SU-DHL-6 (cell line): ENCODE measurements at regions not wholly inside any gene's neighbourhood (a gene's known extent, or its start where the extent isn't known, plus 50 kb on each side); places are given as distances from the start of the nearest gene placed in this dataset.

Experiments
- H2AFZ ChIP-seq: fragments of 200-600 bp; sonication (generic); 2 replicates; pipeline ENCODE4 v1.6.1; 2014; ENCODE audit warnings: low read depth, mild to moderate bottlenecking, moderate library complexity, mixed read lengths, antibody characterized with exemption, low read length; ENCODE audit not compliant: severe bottlenecking
- H3F3A ChIP-seq: fragments of 200-600 bp; shearing (Covaris generic); 2 replicates; pipeline ENCODE4 v1.6.0; 2016; ENCODE audit warnings: antibody characterized with exemption, mild to moderate bottlenecking; ENCODE audit not compliant: insufficient read depth
- H3K27ac ChIP-seq: fragments of 200-600 bp; sonication (generic); 2 replicates; pipeline ENCODE4 v1.5.1; 2016; ENCODE audit warnings: low read depth, mild to moderate bottlenecking, low read length, moderate library complexity, mixed read lengths
- H3K27me3 ChIP-seq: fragments of 200-600 bp; sonication (generic), shearing (Covaris generic); 2 replicates; pipeline ENCODE4 v1.6.0; 2014; ENCODE audit warnings: mild to moderate bottlenecking, low read length
- H3K36me3 ChIP-seq: fragments of 200-600 bp; sonication (generic); 2 replicates; pipeline ENCODE4 v1.6.1; 2014; ENCODE audit warnings: mild to moderate bottlenecking, low read length, mixed read lengths
- H3K4me2 ChIP-seq: fragments of 300-600, 200-600 bp; shearing (Covaris generic), sonication (generic); 2 replicates; pipeline ENCODE4 v1.6.0; 2014; ENCODE audit warnings: low read length, low read depth, mild to moderate bottlenecking; ENCODE audit not compliant: poor library complexity, severe bottlenecking
- H3K4me3 ChIP-seq: fragments of 200-600 bp; sonication (generic); 2 replicates; pipeline ENCODE4 v1.5.1; 2014; ENCODE audit warnings: antibody characterized with exemption, low read length, mild to moderate bottlenecking, mixed read lengths; ENCODE audit not compliant: insufficient read depth, poor library complexity, severe bottlenecking
- H3K79me2 ChIP-seq: fragments of 200-600 bp; sonication (generic); 2 replicates; pipeline ENCODE4 v1.6.1; 2014; ENCODE audit warnings: mild to moderate bottlenecking, low read length, moderate library complexity; ENCODE audit not compliant: insufficient read depth
- H3K9ac ChIP-seq: fragments of 200-600 bp; sonication (generic); 2 replicates; pipeline ENCODE4 v1.7.0; 2014; ENCODE audit warnings: mild to moderate bottlenecking, low read length
- H3K9me2 ChIP-seq: fragments of 200-600 bp; sonication (generic); replicated peaks from 2 replicates; pipeline ENCODE4 v1.6.1; 2014; ENCODE audit warnings: low read length; ENCODE audit not compliant: insufficient read depth
- H3K9me3 ChIP-seq: fragments of 200-600 bp; sonication (generic); 2 replicates; pipeline ENCODE4 v1.6.1; 2014; ENCODE audit warnings: low read length, mixed read lengths; ENCODE audit not compliant: insufficient read depth
- H4K20me1 ChIP-seq: fragments of 200-600 bp; sonication (generic); 2 replicates; pipeline ENCODE4 v1.6.1; 2014; ENCODE audit warnings: low read depth, mild to moderate bottlenecking, antibody characterized with exemption, low read length, moderate library complexity, mixed read lengths
- CTCF ChIP-seq: fragments of 200-600 bp; sonication (generic); IDR thresholded peaks from one replicate; pipeline ENCODE4 v1.5.1; 2017; ENCODE audit warnings: antibody characterized with exemption, mild to moderate bottlenecking, low read length, moderate library complexity; ENCODE audit not compliant: insufficient read depth, poor library complexity, severe bottlenecking
- EZH2phosphoT487 ChIP-seq: fragments of 200-600 bp; sonication (generic), shearing (Covaris generic); conservative IDR thresholded peaks from 2 replicates; pipeline ENCODE4 v1.6.1; 2018; ENCODE audit warnings: mild to moderate bottlenecking, antibody characterized with exemption, low read length, moderate library complexity, mixed read lengths

- Histone ChIP-seq H3K79me2 (no peaks in the 10 kb centered on the region), H4K20me1 (no peaks in the 10 kb centered on the region), H3K9me3 (no peaks in the 10 kb centered on the region; the same call in 1 of the 2 replicates), H3K4me3 (no peak overlapping the region), H2AFZ (no peak overlapping the region), H3K27ac (no peak overlapping the region), H3K36me3 (no peaks in the 10 kb centered on the region), H3K27me3 (no peaks in the 10 kb centered on the region), H3F3A (no peaks in the 10 kb centered on the region), H3K9ac (no peak overlapping the region), H3K4me2 (no peak overlapping the region), H3K9me2 (no peaks in the 10 kb centered on the region)
- TF ChIP-seq EZH2phosphoT487 (no peak), CTCF (no peak)
Measured at GRCh38 chr13:99129951-99130350, 70.7 kb upstream of the UBAC2 start.

GRCh38 chr13:99131410-99131809, 69.2 kb upstream of the UBAC2 start:
- Histone ChIP-seq H3K4me2 (no peak overlapping the region), H3K9me3 (no peaks in the 10 kb centered on the region; the same call in 1 of the 2 replicates), H3K27ac (no peak overlapping the region), H3K9ac (no peak overlapping the region), H3K79me2 (no peaks in the 10 kb centered on the region), H3K9me2 (no peaks in the 10 kb centered on the region), H3K36me3 (no peaks in the 10 kb centered on the region), H3F3A (no peaks in the 10 kb centered on the region), H2AFZ (no peak overlapping the region), H4K20me1 (no peaks in the 10 kb centered on the region), H3K27me3 (no peaks in the 10 kb centered on the region), H3K4me3 (no peak overlapping the region)
- TF ChIP-seq CTCF = no peak
- TF ChIP-seq EZH2phosphoT487 = no peak

GRCh38 chr13:99132295-99132835, 68.3 kb upstream of the UBAC2 start:
- H3F3A ChIP-seq = no peaks in the 10 kb centered on the region
- H3K9ac ChIP-seq = no peak overlapping the region
- no peak overlapping the region for H3K4me3 ChIP-seq
- H3K4me2 ChIP-seq = no peak overlapping the region
- no peak for TF ChIP-seq EZH2phosphoT487
- no peak for TF ChIP-seq CTCF
- H3K27me3 ChIP-seq = no peaks in the 10 kb centered on the region
- no peak overlapping the region for H2AFZ ChIP-seq
- no peaks in the 10 kb centered on the region for H3K36me3 ChIP-seq
- H3K9me2 ChIP-seq = no peaks in the 10 kb centered on the region
- H3K9me3 ChIP-seq = no peaks in the 10 kb centered on the region; the same call in 1 of the 2 replicates
- H3K79me2 ChIP-seq = no peaks in the 10 kb centered on the region
- no peaks in the 10 kb centered on the region for H4K20me1 ChIP-seq
- H3K27ac ChIP-seq = no peak overlapping the region
